WTC11 (cell line): ENCODE measurements at regions not wholly inside any gene's neighbourhood (a gene's known extent, or its start where the extent isn't known, plus 50 kb on each side); places are given as distances from the start of the nearest gene placed in this dataset.

Experiments used
- ATAC-seq: fragments of 200-7000 bp; cut with Tn5 transposase; 2 replicates; pipeline ENCODE4 v1.10.0; 2021; ENCODE audit warnings: mild to moderate bottlenecking, moderate library complexity
- CTCF ChIA-PET: fragments of 300-600 bp; sonication (Branson Sonifier 250); formaldehyde crosslinking; loops from one replicate; lab custom pipeline; 2021; ENCODE audit warnings: antibody characterized with exemption; lab: Charles Lee
- POLR2A ChIA-PET: fragments of 350-600 bp; sonication (Branson Sonifier 250); formaldehyde crosslinking; loops from one replicate; lab custom pipeline; 2021; ENCODE audit warnings: antibody characterized with exemption; lab: Charles Lee
- DNase-seq: peaks from one replicate; pipeline ENCODE4 v3.0.0; 2021; ENCODE audit warnings: low spot score
- H3K27ac Mint-ChIP-seq: 2 replicates; pipeline ENCODE4 v1.8.0; 2021; ENCODE audit warnings: mixed read lengths
- H3K27me3 Mint-ChIP-seq: 2 replicates; pipeline ENCODE4 v1.8.0; 2021; ENCODE audit warnings: low read depth, mild to moderate bottlenecking, moderate library complexity, mixed read lengths
- H3K36me3 Mint-ChIP-seq: 2 replicates; pipeline ENCODE4 v1.8.0; 2021; ENCODE audit warnings: mixed read lengths
- H3K4me1 Mint-ChIP-seq: 2 replicates; pipeline ENCODE4 v1.8.0; 2022; ENCODE audit warnings: mixed read lengths
- H3K4me3 Mint-ChIP-seq: 2 replicates; pipeline ENCODE4 v1.8.0; 2021; ENCODE audit warnings: mild to moderate bottlenecking, moderate library complexity, mixed read lengths
- H3K9me3 Mint-ChIP-seq: 2 replicates; pipeline ENCODE4 v1.8.0; 2021; ENCODE audit warnings: mixed read lengths
- CBFB ChIP-seq: sonication (generic); formaldehyde crosslinking; IDR thresholded peaks from 2 replicates; pipeline ENCODE4 v1.8.1; 2022; ENCODE audit warnings: mild to moderate bottlenecking, low read depth, missing genetic modification reagents
- ELF4 ChIP-seq: sonication (generic); formaldehyde crosslinking; IDR thresholded peaks from 2 replicates; pipeline ENCODE4 v1.8.1; 2022; ENCODE audit warnings: low read depth, mild to moderate bottlenecking, moderate library complexity, missing genetic modification reagents
- GABPB1 ChIP-seq: sonication (generic); formaldehyde crosslinking; IDR thresholded peaks from 2 replicates; pipeline ENCODE4 v1.8.1; 2023; ENCODE audit warnings: mild to moderate bottlenecking, missing genetic modification reagents
- IRF2 ChIP-seq: sonication (generic); formaldehyde crosslinking; IDR thresholded peaks from 2 replicates; pipeline ENCODE4 v1.8.0; 2022; ENCODE audit warnings: low read depth, missing genetic modification reagents, borderline replicate concordance
- JUN ChIP-seq: sonication (generic); formaldehyde crosslinking; IDR thresholded peaks from 2 replicates; pipeline ENCODE4 v1.8.0; 2023; ENCODE audit warnings: mild to moderate bottlenecking, missing genetic modification reagents
- KAT7 ChIP-seq: sonication (generic); formaldehyde crosslinking; IDR thresholded peaks from 2 replicates; pipeline ENCODE4 v1.8.1; 2023; ENCODE audit warnings: missing genetic modification reagents, mild to moderate bottlenecking, borderline replicate concordance
- MXD4 ChIP-seq: fragments of 250-450 bp; sonication (Bioruptor Pico); IDR thresholded peaks from 2 replicates; pipeline ENCODE4 v1.8.0; 2021; ENCODE audit warnings: mild to moderate bottlenecking, moderate library complexity, borderline replicate concordance
- NR2C2 ChIP-seq: sonication (generic); formaldehyde crosslinking; IDR thresholded peaks from 2 replicates; pipeline ENCODE4 v1.8.0; 2022; ENCODE audit warnings: mild to moderate bottlenecking, missing genetic modification reagents
- SMAD4 ChIP-seq: sonication (generic); formaldehyde crosslinking; IDR thresholded peaks from 2 replicates; pipeline ENCODE4 v1.8.0; 2022; ENCODE audit warnings: mild to moderate bottlenecking, missing genetic modification reagents
- ZNF121 ChIP-seq: sonication (generic); formaldehyde crosslinking; IDR thresholded peaks from 2 replicates; pipeline ENCODE4 v1.8.0; 2023; ENCODE audit warnings: missing genetic modification reagents
- TF ChIP-seq, protein P1 (sequence below): sonication (generic); formaldehyde crosslinking; IDR thresholded peaks from 2 replicates; pipeline ENCODE4 v1.8.1; 2023; ENCODE audit warnings: mild to moderate bottlenecking, missing genetic modification reagents, borderline replicate concordance
- TF ChIP-seq, protein P2 (sequence below): sonication (generic); formaldehyde crosslinking; IDR thresholded peaks from 2 replicates; pipeline ENCODE4 v1.8.1; 2023; ENCODE audit warnings: mild to moderate bottlenecking, missing genetic modification reagents
- TF ChIP-seq, protein P3 (sequence below): sonication (generic); formaldehyde crosslinking; IDR thresholded peaks from 2 replicates; pipeline ENCODE4 v1.8.1; 2022; ENCODE audit warnings: low read depth, missing genetic modification reagents, borderline replicate concordance
- TF ChIP-seq, protein P4 (sequence below): fragments of 250-450 bp; sonication (Bioruptor Pico); conservative IDR thresholded peaks from 2 replicates; pipeline ENCODE4 v1.9.0; 2021; ENCODE audit warnings: mild to moderate bottlenecking
- TF ChIP-seq, protein P5 (sequence below): fragments of 250-450 bp; sonication (Bioruptor Pico); IDR thresholded peaks from 2 replicates; pipeline ENCODE4 v1.9.0; 2021; ENCODE audit warnings: mild to moderate bottlenecking, borderline replicate concordance

DNA sequence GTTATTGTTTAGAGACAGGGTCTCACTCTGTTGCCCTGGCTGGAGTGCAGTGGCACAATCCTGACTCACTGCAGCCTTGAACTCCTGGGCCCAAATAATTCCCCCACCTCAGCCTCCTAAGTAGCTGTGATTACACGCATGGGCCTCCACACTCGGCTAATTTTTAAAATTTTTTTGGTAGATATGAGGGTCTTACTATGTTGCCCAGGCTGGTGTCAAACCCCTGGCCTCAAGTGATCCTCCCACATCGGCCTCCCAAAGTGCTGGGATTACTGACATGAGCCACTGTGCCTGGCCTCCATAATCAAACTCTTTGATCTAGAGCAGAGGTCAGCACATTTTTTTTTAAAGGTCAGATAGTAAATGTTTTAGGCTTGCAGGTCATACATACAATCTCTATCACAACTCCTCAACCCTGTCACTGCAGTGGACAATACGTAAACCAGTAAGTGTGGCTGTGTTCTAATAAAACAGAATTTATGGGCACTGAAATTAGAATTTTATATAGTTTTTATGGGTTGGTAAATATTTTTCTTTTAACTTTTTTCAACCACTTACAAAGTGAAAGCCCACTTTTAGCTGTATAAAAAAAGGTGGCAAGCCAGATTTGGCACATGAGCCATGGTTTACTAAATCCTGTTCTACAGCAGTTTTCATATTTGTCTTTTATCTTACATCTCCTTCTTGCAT is 105.1 kb upstream of the RAPGEF2 start:
- ATAC-seq (no peak), DNase-seq (no peak)
- no peaks in the 10 kb centered on the region for H3K4me1 Mint-ChIP-seq
- H3K9me3 Mint-ChIP-seq: no peaks in the 10 kb centered on the region
- ChIA-PET CTCF (interaction anchor here (1.6 kb wide), 1 partner anchor 18 kb away, joined by 6 read pairs; no protein-coding TSS in a partner anchor), POLR2A (interaction anchor here (0.7 kb wide), 1 partner anchor 206 kb away, joined by 5 read pairs; no protein-coding TSS in a partner anchor)
- no peaks in the 10 kb centered on the region for H3K27me3 Mint-ChIP-seq
- H3K27ac Mint-ChIP-seq: no peak overlapping the region
- no peak overlapping the region for H3K4me3 Mint-ChIP-seq
- no peaks in the 10 kb centered on the region for H3K36me3 Mint-ChIP-seq
- TF ChIP-seq CBFB (CRISPR knock-in tag): no peak
- TF ChIP-seq, protein P1, sequence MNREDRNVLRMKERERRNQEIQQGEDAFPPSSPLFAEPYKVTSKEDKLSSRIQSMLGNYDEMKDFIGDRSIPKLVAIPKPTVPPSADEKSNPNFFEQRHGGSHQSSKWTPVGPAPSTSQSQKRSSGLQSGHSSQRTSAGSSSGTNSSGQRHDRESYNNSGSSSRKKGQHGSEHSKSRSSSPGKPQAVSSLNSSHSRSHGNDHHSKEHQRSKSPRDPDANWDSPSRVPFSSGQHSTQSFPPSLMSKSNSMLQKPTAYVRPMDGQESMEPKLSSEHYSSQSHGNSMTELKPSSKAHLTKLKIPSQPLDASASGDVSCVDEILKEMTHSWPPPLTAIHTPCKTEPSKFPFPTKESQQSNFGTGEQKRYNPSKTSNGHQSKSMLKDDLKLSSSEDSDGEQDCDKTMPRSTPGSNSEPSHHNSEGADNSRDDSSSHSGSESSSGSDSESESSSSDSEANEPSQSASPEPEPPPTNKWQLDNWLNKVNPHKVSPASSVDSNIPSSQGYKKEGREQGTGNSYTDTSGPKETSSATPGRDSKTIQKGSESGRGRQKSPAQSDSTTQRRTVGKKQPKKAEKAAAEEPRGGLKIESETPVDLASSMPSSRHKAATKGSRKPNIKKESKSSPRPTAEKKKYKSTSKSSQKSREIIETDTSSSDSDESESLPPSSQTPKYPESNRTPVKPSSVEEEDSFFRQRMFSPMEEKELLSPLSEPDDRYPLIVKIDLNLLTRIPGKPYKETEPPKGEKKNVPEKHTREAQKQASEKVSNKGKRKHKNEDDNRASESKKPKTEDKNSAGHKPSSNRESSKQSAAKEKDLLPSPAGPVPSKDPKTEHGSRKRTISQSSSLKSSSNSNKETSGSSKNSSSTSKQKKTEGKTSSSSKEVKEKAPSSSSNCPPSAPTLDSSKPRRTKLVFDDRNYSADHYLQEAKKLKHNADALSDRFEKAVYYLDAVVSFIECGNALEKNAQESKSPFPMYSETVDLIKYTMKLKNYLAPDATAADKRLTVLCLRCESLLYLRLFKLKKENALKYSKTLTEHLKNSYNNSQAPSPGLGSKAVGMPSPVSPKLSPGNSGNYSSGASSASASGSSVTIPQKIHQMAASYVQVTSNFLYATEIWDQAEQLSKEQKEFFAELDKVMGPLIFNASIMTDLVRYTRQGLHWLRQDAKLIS (CRISPR knock-in tag): no peak
- TF ChIP-seq GABPB1: no peak
- no peak for TF ChIP-seq ELF4 (CRISPR knock-in tag)
- TF ChIP-seq, protein P2, sequence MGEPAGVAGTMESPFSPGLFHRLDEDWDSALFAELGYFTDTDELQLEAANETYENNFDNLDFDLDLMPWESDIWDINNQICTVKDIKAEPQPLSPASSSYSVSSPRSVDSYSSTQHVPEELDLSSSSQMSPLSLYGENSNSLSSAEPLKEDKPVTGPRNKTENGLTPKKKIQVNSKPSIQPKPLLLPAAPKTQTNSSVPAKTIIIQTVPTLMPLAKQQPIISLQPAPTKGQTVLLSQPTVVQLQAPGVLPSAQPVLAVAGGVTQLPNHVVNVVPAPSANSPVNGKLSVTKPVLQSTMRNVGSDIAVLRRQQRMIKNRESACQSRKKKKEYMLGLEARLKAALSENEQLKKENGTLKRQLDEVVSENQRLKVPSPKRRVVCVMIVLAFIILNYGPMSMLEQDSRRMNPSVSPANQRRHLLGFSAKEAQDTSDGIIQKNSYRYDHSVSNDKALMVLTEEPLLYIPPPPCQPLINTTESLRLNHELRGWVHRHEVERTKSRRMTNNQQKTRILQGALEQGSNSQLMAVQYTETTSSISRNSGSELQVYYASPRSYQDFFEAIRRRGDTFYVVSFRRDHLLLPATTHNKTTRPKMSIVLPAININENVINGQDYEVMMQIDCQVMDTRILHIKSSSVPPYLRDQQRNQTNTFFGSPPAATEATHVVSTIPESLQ: no peak
- 0 out of 2 replicates have a peak, but pooled peaks have one; percentile 26 for TF ChIP-seq ZNF121

DNA sequence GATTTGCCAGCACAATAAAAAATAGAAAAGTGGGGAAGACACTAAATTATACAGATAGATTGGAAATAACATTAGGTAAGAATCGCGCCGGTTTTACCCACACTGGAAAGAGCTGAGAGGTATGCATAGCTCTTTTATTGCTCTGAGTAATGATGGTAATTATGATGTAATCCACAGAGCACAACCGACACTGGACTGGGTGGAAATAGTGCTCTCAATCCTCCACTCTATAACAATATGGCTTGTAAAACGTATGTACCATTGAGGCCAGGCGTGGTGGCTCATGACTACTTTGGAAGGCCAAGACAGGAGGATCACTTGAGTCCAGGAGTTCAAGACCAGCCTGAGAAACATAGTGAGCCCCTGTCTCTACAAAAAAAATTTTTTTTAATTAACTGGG is 104.3 kb upstream of the RAPGEF2 start:
- ChIA-PET POLR2A (no interaction called here), CTCF (no interaction called here)
- H3K4me3 Mint-ChIP-seq: no peak overlapping the region
- DNase-seq: no peak
- no peak for ATAC-seq
- peaks cover 4% of the 10 kb centered on the region for H3K4me1 Mint-ChIP-seq
- no peaks in the 10 kb centered on the region for H3K27me3 Mint-ChIP-seq
- no peaks in the 10 kb centered on the region for H3K36me3 Mint-ChIP-seq
- H3K9me3 Mint-ChIP-seq: no peaks in the 10 kb centered on the region
- TF ChIP-seq, protein P3, sequence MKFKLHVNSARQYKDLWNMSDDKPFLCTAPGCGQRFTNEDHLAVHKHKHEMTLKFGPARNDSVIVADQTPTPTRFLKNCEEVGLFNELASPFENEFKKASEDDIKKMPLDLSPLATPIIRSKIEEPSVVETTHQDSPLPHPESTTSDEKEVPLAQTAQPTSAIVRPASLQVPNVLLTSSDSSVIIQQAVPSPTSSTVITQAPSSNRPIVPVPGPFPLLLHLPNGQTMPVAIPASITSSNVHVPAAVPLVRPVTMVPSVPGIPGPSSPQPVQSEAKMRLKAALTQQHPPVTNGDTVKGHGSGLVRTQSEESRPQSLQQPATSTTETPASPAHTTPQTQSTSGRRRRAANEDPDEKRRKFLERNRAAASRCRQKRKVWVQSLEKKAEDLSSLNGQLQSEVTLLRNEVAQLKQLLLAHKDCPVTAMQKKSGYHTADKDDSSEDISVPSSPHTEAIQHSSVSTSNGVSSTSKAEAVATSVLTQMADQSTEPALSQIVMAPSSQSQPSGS: no peak
- TF ChIP-seq CBFB (CRISPR knock-in tag) (no peak), SMAD4 (CRISPR knock-in tag) (no peak), JUN (CRISPR knock-in tag) (no peak), KAT7 (CRISPR knock-in tag) (no peak), MXD4 (CRISPR knock-in tag) (no peak), NR2C2 (CRISPR knock-in tag) (no peak), IRF2 (CRISPR knock-in tag) (no peak), ZNF121 (no peak)
- TF ChIP-seq, protein P4, sequence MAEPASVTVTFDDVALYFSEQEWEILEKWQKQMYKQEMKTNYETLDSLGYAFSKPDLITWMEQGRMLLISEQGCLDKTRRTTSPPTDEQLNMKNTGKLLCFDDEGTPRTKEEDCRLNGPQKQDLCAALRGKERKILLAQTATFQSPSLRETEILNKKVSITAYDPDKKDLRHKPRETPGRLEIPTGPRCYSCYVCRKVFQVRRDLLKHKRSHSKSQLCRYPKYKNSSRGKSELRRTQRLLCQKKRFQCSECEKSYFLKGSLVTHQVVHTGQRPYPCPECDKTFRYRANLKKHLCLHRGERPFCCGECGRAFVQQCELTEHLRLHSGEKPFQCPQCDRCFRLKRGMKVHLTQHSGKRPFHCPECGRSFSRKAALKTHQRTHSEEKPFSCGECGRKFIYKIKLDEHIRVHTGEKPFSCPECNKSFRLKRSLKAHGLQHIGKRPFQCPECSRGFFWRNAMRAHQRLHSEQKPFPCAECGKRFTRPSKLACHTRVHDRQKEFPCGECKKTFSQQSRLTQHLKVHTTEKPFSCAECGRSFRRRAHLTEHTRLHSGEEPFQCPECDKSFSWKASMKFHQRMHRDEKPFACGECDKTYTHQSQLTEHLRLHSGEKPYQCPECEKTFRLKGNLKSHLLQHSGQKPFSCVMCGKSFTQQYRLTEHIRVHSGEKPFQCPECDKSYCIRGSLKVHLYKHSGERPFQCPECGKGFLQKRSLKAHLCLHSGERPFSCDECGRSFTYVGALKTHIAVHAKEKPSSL: no peak
- TF ChIP-seq, protein P5, sequence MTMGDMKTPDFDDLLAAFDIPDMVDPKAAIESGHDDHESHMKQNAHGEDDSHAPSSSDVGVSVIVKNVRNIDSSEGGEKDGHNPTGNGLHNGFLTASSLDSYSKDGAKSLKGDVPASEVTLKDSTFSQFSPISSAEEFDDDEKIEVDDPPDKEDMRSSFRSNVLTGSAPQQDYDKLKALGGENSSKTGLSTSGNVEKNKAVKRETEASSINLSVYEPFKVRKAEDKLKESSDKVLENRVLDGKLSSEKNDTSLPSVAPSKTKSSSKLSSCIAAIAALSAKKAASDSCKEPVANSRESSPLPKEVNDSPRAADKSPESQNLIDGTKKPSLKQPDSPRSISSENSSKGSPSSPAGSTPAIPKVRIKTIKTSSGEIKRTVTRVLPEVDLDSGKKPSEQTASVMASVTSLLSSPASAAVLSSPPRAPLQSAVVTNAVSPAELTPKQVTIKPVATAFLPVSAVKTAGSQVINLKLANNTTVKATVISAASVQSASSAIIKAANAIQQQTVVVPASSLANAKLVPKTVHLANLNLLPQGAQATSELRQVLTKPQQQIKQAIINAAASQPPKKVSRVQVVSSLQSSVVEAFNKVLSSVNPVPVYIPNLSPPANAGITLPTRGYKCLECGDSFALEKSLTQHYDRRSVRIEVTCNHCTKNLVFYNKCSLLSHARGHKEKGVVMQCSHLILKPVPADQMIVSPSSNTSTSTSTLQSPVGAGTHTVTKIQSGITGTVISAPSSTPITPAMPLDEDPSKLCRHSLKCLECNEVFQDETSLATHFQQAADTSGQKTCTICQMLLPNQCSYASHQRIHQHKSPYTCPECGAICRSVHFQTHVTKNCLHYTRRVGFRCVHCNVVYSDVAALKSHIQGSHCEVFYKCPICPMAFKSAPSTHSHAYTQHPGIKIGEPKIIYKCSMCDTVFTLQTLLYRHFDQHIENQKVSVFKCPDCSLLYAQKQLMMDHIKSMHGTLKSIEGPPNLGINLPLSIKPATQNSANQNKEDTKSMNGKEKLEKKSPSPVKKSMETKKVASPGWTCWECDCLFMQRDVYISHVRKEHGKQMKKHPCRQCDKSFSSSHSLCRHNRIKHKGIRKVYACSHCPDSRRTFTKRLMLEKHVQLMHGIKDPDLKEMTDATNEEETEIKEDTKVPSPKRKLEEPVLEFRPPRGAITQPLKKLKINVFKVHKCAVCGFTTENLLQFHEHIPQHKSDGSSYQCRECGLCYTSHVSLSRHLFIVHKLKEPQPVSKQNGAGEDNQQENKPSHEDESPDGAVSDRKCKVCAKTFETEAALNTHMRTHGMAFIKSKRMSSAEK (CRISPR knock-in tag): no peak
- no peak overlapping the region for H3K27ac Mint-ChIP-seq
